HEK293 (cell line): ENCODE measurements at regions not wholly inside any gene's neighbourhood (a gene's known extent, or its start where the extent isn't known, plus 50 kb on each side); places are given as distances from the start of the nearest gene placed in this dataset.

ENCODE experiments used
- CTCF ChIP-seq: fragments of 450-650 bp; formaldehyde crosslinking; IDR thresholded peaks from 2 replicates; pipeline ENCODE4 v1.5.1; 2016; ENCODE audit warnings: missing biosample characterization, missing genetic modification characterization
- ELK4 ChIP-seq: IDR thresholded peaks from 2 replicates; pipeline ENCODE4 v1.6.1; 2011; ENCODE audit warnings: mild to moderate bottlenecking, low read depth, low read length, borderline replicate concordance
- FEZF1 ChIP-seq: fragments of 450-650 bp; formaldehyde crosslinking; IDR thresholded peaks from 2 replicates; pipeline ENCODE4 v1.5.1; 2016; ENCODE audit warnings: missing biosample characterization, missing genetic modification characterization
- PBX3 ChIP-seq: sonication (generic); formaldehyde crosslinking; IDR thresholded peaks from 2 replicates; pipeline ENCODE4 v1.8.1; 2022; ENCODE audit warnings: mild to moderate bottlenecking, moderate library complexity, missing genetic modification reagents
- REST ChIP-seq: fragments of 450-650 bp; formaldehyde crosslinking; IDR thresholded peaks from 2 replicates; pipeline ENCODE4 v1.5.1; 2016; ENCODE audit warnings: missing biosample characterization, missing genetic modification characterization
- ZNF121 ChIP-seq: fragments of 450-650 bp; formaldehyde crosslinking; IDR thresholded peaks from 2 replicates; pipeline ENCODE4 v1.5.1; 2016; ENCODE audit warnings: missing biosample characterization, missing genetic modification characterization
- ZNF398 ChIP-seq: fragments of 450-650 bp; formaldehyde crosslinking; IDR thresholded peaks from 2 replicates; pipeline ENCODE4 v1.5.1; 2017; ENCODE audit warnings: missing biosample characterization, missing genetic modification characterization
- ZNF670 ChIP-seq: fragments of 450-650 bp; formaldehyde crosslinking; IDR thresholded peaks from 2 replicates; pipeline ENCODE4 v1.5.1; 2016; ENCODE audit warnings: missing biosample characterization, missing genetic modification characterization, low read depth
- ZNF792 ChIP-seq: fragments of 450-650 bp; formaldehyde crosslinking; IDR thresholded peaks from 2 replicates; pipeline ENCODE4 v1.5.1; 2016; ENCODE audit warnings: missing biosample characterization, missing genetic modification characterization

GRCh38 chr2:387980-388421 is 100.1 kb upstream of the ALKAL2 start:
- TF ChIP-seq ZNF121 (tag by site-specific recombination) (no peak), REST (tag by site-specific recombination) (no peak), CTCF (tag by site-specific recombination) (no peak), ZNF670 (tag by site-specific recombination) (no peak), ZNF792 (no peak), PBX3 (CRISPR knock-in tag) (no peak), ZNF398 (tag by site-specific recombination) (no peak), ELK4 (no peak), FEZF1 (no peak)
